Uterus (tissue), 3 donors: ENCODE measurements at regions not wholly inside any gene's neighbourhood (a gene's known extent, or its start where the extent isn't known, plus 50 kb on each side); places are given as distances from the start of the nearest gene placed in this dataset. TPM values are rescaled to one million over a fixed set of nuclear protein-coding genes. Genes with fewer than 3 reads are reported as not detected.

Source experiments
- DNase-seq, 2 donors: peaks; one replicate each; pipeline ENCODE4 v3.0.0-alpha.2; 2019 to 2020
- H3K27ac ChIP-seq, 2 donors: fragments of 200-600 bp; sonication (generic); 1 replicate in 1 of 2; 2 replicates in 1 of 2; pipeline ENCODE4 v1.5.1; 2016 to 2018
- H3K27me3 ChIP-seq, 2 donors: fragments of 200-600 bp; sonication (generic); one replicate each; pipeline ENCODE4 v1.5.1; 2018 to 2019; ENCODE audit warnings: control low read depth in 1 of 2
- H3K36me3 ChIP-seq, 2 donors: fragments of 200-600 bp; sonication (generic); one replicate each; pipeline ENCODE4 v1.5.1; 2019; ENCODE audit warnings: control low read depth in 1 of 2
- H3K4me1 ChIP-seq, 2 donors: fragments of 200-600 bp; sonication (generic); one replicate each; pipeline ENCODE4 v1.5.1; 2018 to 2019; ENCODE audit warnings: control low read depth in 1 of 2
- H3K4me3 ChIP-seq, 2 donors: fragments of 200-600 bp; sonication (generic); 1 replicate in 1 of 2; 2 replicates in 1 of 2; pipeline ENCODE4 v1.5.1; 2018 to 2019; ENCODE audit warnings: mild to moderate bottlenecking in 1 of 2
- H3K9me3 ChIP-seq, 2 donors: fragments of 200-600 bp; sonication (generic); one replicate each; pipeline ENCODE4 v1.5.1; 2019; ENCODE audit warnings: control low read depth in 1 of 2
- CTCF ChIP-seq, 4 experiments: fragments of 200-600 bp in 2 of 4; fragments of 450-650 bp in 2 of 4; sonication (generic) in 2 of 4; IDR thresholded peaks; one replicate each; pipeline ENCODE4 v1.5.1; 2016 to 2019; ENCODE audit warnings: antibody characterized with exemption in 4 of 4, mild to moderate bottlenecking in 2 of 4, moderate library complexity in 1 of 4
- POLR2A ChIP-seq, 2 donors: fragments of 450-650 bp; IDR thresholded peaks; one replicate each; pipeline ENCODE4 v1.6.1; 2016; ENCODE audit warnings: antibody characterized with exemption in 2 of 2, mild to moderate bottlenecking in 1 of 2, moderate library complexity in 1 of 2
- intact Hi-C: fragments of 100-400 bp; cut with DNase I; formaldehyde crosslinking; loops from one replicate; pipeline ENCODE4 v1.15.1; 2023; ENCODE audit warnings: low total_unique reads
- small RNA-seq: library from RNA; depleted of rRNA; stranded (forward); fragments of <200 nt; gene quantifications from one replicate; pipeline ENCODE3, GENCODE V24; 2016
- donor health status: DM: yes; HTN: yes; CAD: no.

- no peaks in the 10 kb centered on the region for H3K27me3 ChIP-seq
- no peaks in the 10 kb centered on the region for H3K36me3 ChIP-seq
- no peak overlapping the region for H3K27ac ChIP-seq
- peak in 1 of 2 donors; percentile 17 for DNase-seq
- H3K9me3 ChIP-seq: no peaks in the 10 kb centered on the region
- H3K4me3 ChIP-seq: no peak overlapping the region
- no peaks in the 10 kb centered on the region for H3K4me1 ChIP-seq
- no peak for TF ChIP-seq POLR2A (IDR thresholded peaks at IDR 0.05)
- peak; percentile 18 to 39 (median 26) for TF ChIP-seq CTCF (IDR thresholded peaks at IDR 0.05)
- intact Hi-C loops: no loop called here
These were observed 61.9 kb upstream of the ELOVL5 start for GRCh38 chr6:53410508-53411258.

GRCh38 chr6:53408826-53409225, 60.1 kb upstream of the ELOVL5 start:
- Histone ChIP-seq H3K9me3 (no peaks in the 10 kb centered on the region), H3K27me3 (no peaks in the 10 kb centered on the region), H3K4me3 (no peak overlapping the region), H3K27ac (no peak overlapping the region), H3K36me3 (no peaks in the 10 kb centered on the region), H3K4me1 (no peaks in the 10 kb centered on the region)
- intact Hi-C loops: no loop called here
- no peak for TF ChIP-seq POLR2A (IDR thresholded peaks at IDR 0.05)
- TF ChIP-seq CTCF (IDR thresholded peaks at IDR 0.05): no peak
- DNase-seq: no peak

- TF ChIP-seq POLR2A (IDR thresholded peaks at IDR 0.05) (no peak), CTCF (IDR thresholded peaks at IDR 0.05) (no peak)
- no peak overlapping the region for H3K4me3 ChIP-seq
- no peaks in the 10 kb centered on the region for H3K36me3 ChIP-seq
- no peak for DNase-seq
- H3K9me3 ChIP-seq: no peaks in the 10 kb centered on the region
- intact Hi-C loops: no loop called here
- no peaks in the 10 kb centered on the region for H3K27me3 ChIP-seq
- no peak overlapping the region for H3K27ac ChIP-seq
- no peaks in the 10 kb centered on the region for H3K4me1 ChIP-seq
These were observed 50.2 kb upstream of the ELOVL5 start for GRCh38 chr6:53399027-53399344.

GRCh38 chr6:53398247-53399026, 49.7 kb upstream of the ELOVL5 start:
- Histone ChIP-seq H3K4me3 (no peak overlapping the region), H3K9me3 (no peaks in the 10 kb centered on the region), H3K27ac (no peak overlapping the region), H3K27me3 (no peaks in the 10 kb centered on the region), H3K36me3 (no peaks in the 10 kb centered on the region), H3K4me1 (no peaks in the 10 kb centered on the region)
- intact Hi-C loops: no loop called here
- TF ChIP-seq CTCF (IDR thresholded peaks at IDR 0.05) (no peak), POLR2A (IDR thresholded peaks at IDR 0.05) (no peak)
- no peak for DNase-seq

Small RNAs in the stretch of these regions (small RNA-seq; reads per million reads assigned to genes)
- not detected for gene NANOGP3
